ENCODE measurements at regions not wholly inside any gene's neighbourhood (a gene's known extent, or its start where the extent isn't known, plus 50 kb on each side); places are given as distances from the start of the nearest gene placed in this dataset.

DNA sequence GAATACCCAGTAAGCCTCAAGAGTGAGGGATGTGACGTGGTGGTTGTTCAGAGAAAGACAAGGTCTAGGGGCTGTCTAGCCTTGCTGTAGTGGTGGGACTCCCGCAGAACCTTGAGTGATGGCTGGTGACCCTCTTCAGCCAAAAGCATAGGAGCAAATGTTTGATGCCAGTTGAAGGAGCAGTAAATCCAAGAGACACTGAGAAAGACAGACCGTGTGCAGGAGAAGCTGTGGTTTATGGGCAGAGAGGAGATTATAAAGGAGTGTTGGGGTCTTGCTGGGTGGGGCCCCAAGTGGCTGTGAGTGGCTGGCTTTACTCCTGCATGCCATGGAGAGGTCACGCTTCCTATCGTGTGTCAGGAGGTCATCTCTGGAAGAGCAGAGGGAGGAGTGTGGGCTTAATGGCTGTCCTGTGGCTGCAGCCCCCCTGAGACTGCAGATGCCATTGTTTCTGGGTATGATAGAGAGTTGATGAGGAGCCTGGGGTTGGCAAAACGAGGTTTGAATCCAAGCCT, 152.0 kb upstream of the CCND2 start:
- peaks cover 6 to 24% (median 9%) of the 10 kb centered on the region in 3 donors for H3K4me1 ChIP-seq
- 56 to 66% methylated on average over 5 to 6 of the region's 6 CpGs for WGBS, 2 donors
- intact Hi-C loops (cut with DNase I): no loop called here
- H3K36me3 ChIP-seq: no peaks in the 10 kb centered on the region
- no peak overlapping the region for H3K4me3 ChIP-seq
- DNase-seq: no peak
- no peak overlapping the region for H3K27ac ChIP-seq
- TF ChIP-seq POLR2A (IDR thresholded peaks at IDR 0.05) (no peak), CTCF (IDR thresholded peaks at IDR 0.05) (no peak)
- H3K27me3 ChIP-seq: peaks cover 0 to 31% (median 0%) of the 10 kb centered on the region in 4 donors
- H3K9me3 ChIP-seq: no peaks in the 10 kb centered on the region

GRCh38 chr12:4120316-4120917, 153.1 kb upstream of the CCND2 start:
- Histone ChIP-seq H3K36me3 (no peaks in the 10 kb centered on the region), H3K9me3 (no peaks in the 10 kb centered on the region), H3K27me3 (peaks cover 0 to 38% (median 0%) of the 10 kb centered on the region in 4 donors), H3K4me3 (no peak overlapping the region), H3K27ac (no peak overlapping the region), H3K4me1 (peaks cover 10 to 35% (median 11%) of the 10 kb centered on the region in 3 donors)
- intact Hi-C loops (cut with DNase I): no loop called here
- DNase-seq: no peak
- TF ChIP-seq CTCF (IDR thresholded peaks at IDR 0.05) (no peak), POLR2A (IDR thresholded peaks at IDR 0.05) (no peak)
- 80 to 82% methylated on average over 5 of the region's 5 CpGs for WGBS, 2 donors

DNA sequence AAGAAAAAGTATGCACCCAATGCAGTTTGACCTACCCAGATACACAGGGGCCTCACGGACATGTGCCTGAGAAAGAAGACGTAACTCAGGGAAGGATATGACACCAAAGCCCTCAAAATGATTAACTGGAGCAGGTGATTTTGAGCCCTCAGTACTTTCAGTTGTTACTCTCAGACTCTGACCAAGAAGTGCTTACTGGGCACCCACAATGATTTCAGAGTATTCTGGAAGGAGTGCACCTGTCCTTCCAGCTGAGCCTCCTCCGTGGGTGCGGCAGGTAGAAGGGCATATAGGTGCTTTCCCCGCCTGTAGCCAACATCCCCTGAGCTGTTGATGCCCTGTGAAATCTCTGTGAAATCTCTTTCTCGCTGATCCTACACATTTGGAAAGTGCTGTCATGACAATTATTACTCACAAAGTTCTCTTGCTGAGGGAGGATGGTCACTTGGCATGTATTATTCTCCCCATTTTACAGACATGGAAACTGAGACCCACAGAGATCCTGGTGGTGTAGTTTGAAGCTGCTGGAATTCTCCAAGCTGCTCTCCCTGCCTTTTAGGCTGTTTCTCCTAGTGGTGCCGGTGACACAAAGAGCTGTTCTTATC, 154.3 kb upstream of the CCND2 start:
- WGBS, 2 donors: 44 to 76% methylated on average over 4 to 6 of the region's 7 CpGs
- no peak overlapping the region for H3K4me3 ChIP-seq

DNA sequence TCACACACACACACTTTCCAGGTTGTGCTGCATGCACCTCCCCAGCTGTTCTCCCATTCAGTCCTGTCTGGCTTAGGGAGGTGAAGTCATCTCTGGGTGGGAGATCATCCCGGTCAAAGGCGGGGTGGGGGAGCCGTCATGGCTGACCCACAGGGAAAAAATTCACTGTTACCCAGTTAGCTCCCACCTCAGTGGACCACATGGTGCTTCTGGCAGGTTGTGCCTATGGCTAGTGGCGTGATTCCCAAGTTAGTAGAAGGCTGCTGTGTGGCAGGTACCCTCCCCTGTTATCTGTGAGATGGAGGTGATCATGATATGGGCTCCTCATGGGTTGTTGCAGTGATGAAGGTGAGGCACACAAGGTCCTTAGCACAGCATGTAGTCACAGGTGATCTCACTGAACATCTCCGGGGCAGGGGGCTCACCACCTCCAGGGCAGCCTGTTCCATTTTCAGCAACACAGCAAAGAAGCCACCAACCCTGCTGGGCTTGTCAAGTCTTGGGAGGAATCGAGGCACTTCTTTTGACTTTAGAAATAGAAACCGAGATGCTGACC, 154.9 kb upstream of the CCND2 start:
- WGBS, 2 donors: 60 to 73% methylated on average over 5 of the region's 7 CpGs
- intact Hi-C loops (cut with DNase I): no loop called here
- TF ChIP-seq CTCF (IDR thresholded peaks at IDR 0.05): no peak
- TF ChIP-seq POLR2A (IDR thresholded peaks at IDR 0.05): no peak

More for the DNA sequence above, 154.3 kb upstream of the CCND2 start:
- intact Hi-C loops (cut with DNase I): no loop called here
- H3K27ac ChIP-seq: no peak overlapping the region
- TF ChIP-seq POLR2A (IDR thresholded peaks at IDR 0.05): no peak
- no peak for TF ChIP-seq CTCF (IDR thresholded peaks at IDR 0.05)
- H3K27me3 ChIP-seq: peaks cover 0 to 36% (median 0%) of the 10 kb centered on the region in 4 donors
- no peaks in the 10 kb centered on the region for H3K36me3 ChIP-seq
- no peak for DNase-seq
- peaks cover 10 to 35% (median 11%) of the 10 kb centered on the region in 3 donors for H3K4me1 ChIP-seq
- no peaks in the 10 kb centered on the region for H3K9me3 ChIP-seq

DNA sequence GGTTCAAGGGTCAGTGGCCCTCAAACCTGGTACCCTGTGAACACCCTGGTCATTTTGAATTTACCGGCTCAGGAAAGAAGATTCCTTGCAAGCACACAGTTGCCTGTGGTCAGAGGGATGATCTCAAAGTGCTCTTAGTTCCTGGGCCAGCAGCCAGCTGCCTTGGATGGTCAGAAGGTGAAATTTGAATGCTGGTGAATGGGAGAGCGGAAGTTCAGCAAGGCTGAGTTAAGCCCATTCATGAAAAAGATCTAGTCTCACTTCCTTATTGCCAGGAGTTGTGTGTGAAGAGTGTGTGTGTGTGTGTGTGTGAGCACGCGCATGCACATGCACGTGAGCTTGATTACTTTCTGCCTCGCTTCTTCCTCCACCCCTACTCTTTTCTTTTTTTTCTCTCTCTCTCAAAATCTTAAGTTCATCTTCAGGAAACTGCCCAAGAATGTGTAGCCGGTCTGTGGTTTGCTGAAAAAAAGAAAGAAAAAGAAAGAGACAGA, 155.5 kb upstream of the CCND2 start:
- no peak overlapping the region for H3K27ac ChIP-seq
- H3K4me3 ChIP-seq: no peak overlapping the region
- intact Hi-C loops (cut with DNase I): no loop called here
- peaks cover 0 to 35% (median 0%) of the 10 kb centered on the region in 4 donors for H3K27me3 ChIP-seq
- peaks cover 10 to 35% (median 11%) of the 10 kb centered on the region in 3 donors for H3K4me1 ChIP-seq
- WGBS, 2 donors: 24 to 26% methylated on average over 7 of the region's 7 CpGs
- no peak for DNase-seq
- no peaks in the 10 kb centered on the region for H3K9me3 ChIP-seq
- TF ChIP-seq CTCF (IDR thresholded peaks at IDR 0.05) (no peak), POLR2A (IDR thresholded peaks at IDR 0.05) (no peak)
- H3K36me3 ChIP-seq: no peaks in the 10 kb centered on the region

More for the DNA sequence above, 154.9 kb upstream of the CCND2 start:
- peaks cover 10 to 35% (median 11%) of the 10 kb centered on the region in 3 donors for H3K4me1 ChIP-seq
- H3K4me3 ChIP-seq: no peak overlapping the region
- peaks cover 0 to 35% (median 0%) of the 10 kb centered on the region in 4 donors for H3K27me3 ChIP-seq
- DNase-seq: no peak
- H3K27ac ChIP-seq: no peak overlapping the region
- H3K36me3 ChIP-seq: no peaks in the 10 kb centered on the region
- no peaks in the 10 kb centered on the region for H3K9me3 ChIP-seq
